Globus pallidus (tissue), 1 donor: ENCODE measurements at regions not wholly inside any gene's neighbourhood (a gene's known extent, or its start where the extent isn't known, plus 50 kb on each side); places are given as distances from the start of the nearest gene placed in this dataset.

Source experiments
- DNase-seq: peaks from one replicate; pipeline ENCODE4 v3.0.0-alpha.2; 2015; ENCODE audit warnings: low spot score

GRCh38 chr2:8624855-8625398 is 56.9 kb upstream of the ID2 start:
- no peak for DNase-seq

- no peak for DNase-seq
Measured at GRCh38 chr2:8625399-8626300, 56.2 kb upstream of the ID2 start.

GRCh38 chr2:8626572-8626971 is 55.3 kb upstream of the ID2 start:
- no peak for DNase-seq

- DNase-seq = no peak
Measured at GRCh38 chr2:8627019-8627691, 54.7 kb upstream of the ID2 start.

GRCh38 chr2:8627692-8628085 is 54.2 kb upstream of the ID2 start:
- DNase-seq = peak; percentile 31

- no peak for DNase-seq
Measured at GRCh38 chr2:8628179-8628865, 53.5 kb upstream of the ID2 start.

GRCh38 chr2:8628866-8629209 is 53.0 kb upstream of the ID2 start:
- no peak for DNase-seq

- no peak for DNase-seq
Measured at GRCh38 chr2:8629402-8629801, 52.5 kb upstream of the ID2 start.

GRCh38 chr2:8630676-8631464 is 51.0 kb upstream of the ID2 start:
- DNase-seq = no peak

- no peak for DNase-seq
Measured at GRCh38 chr2:8631465-8632005, 50.3 kb upstream of the ID2 start.
